ENCODE measurements at regions not wholly inside any gene's neighbourhood (a gene's known extent, or its start where the extent isn't known, plus 50 kb on each side); places are given as distances from the start of the nearest gene placed in this dataset.

GRCh38 chr5:96609369-96609768 is 52.8 kb upstream of the CAST start:
- Histone ChIP-seq H3K27me3 (ENCODE audit: insufficient read depth, insufficient read length) (no peaks in the 10 kb centered on the region), H3K36me3 (ENCODE audit: insufficient read depth, insufficient read length, low read length) (no peaks in the 10 kb centered on the region), H3K4me1 (ENCODE audit: insufficient read depth, insufficient read length) (no peaks in the 10 kb centered on the region), H3K9me3 (ENCODE audit: insufficient read depth, low read length) (0 out of 2 replicates have a peak, but pooled peaks cover 5% of the 10 kb centered on the region), H3K4me3 (ENCODE audit: insufficient read length, low read depth) (no peak overlapping the region), H3K9ac (ENCODE audit: insufficient read length, low read depth) (no peak overlapping the region)
- DNase-seq (ENCODE audit: low read depth, low spot score) = no peak
- TF ChIP-seq SUZ12 (IDR thresholded peaks at IDR 0.05; ENCODE audit: extremely low read depth, insufficient read depth, insufficient read length) (no peak), YY1 (IDR thresholded peaks at IDR 0.05; ENCODE audit: insufficient read depth, insufficient read length) (no peak), ZNF274 (IDR thresholded peaks at IDR 0.05; ENCODE audit: low read depth, low read length) (no peak)

GRCh38 chr5:96610747-96611146 is 51.4 kb upstream of the CAST start:
- no peak overlapping the region for H3K9ac ChIP-seq (ENCODE audit: insufficient read length, low read depth)
- no peak overlapping the region for H3K4me3 ChIP-seq (ENCODE audit: insufficient read length, low read depth)
- no peaks in the 10 kb centered on the region for H3K36me3 ChIP-seq (ENCODE audit: insufficient read depth, insufficient read length, low read length)
- DNase-seq (ENCODE audit: low read depth, low spot score) = no peak
- TF ChIP-seq SUZ12 (IDR thresholded peaks at IDR 0.05; ENCODE audit: extremely low read depth, insufficient read depth, insufficient read length) (no peak), ZNF274 (IDR thresholded peaks at IDR 0.05; ENCODE audit: low read depth, low read length) (no peak), YY1 (IDR thresholded peaks at IDR 0.05; ENCODE audit: insufficient read depth, insufficient read length) (no peak)
- no peaks in the 10 kb centered on the region for H3K27me3 ChIP-seq (ENCODE audit: insufficient read depth, insufficient read length)
- H3K9me3 ChIP-seq (ENCODE audit: insufficient read depth, low read length) = 0 out of 2 replicates have a peak, but pooled peaks cover 5% of the 10 kb centered on the region
- H3K4me1 ChIP-seq (ENCODE audit: insufficient read depth, insufficient read length) = no peaks in the 10 kb centered on the region

- Histone ChIP-seq H3K4me3 (ENCODE audit: insufficient read length, low read depth) (no peak overlapping the region), H3K9ac (ENCODE audit: insufficient read length, low read depth) (no peak overlapping the region), H3K4me1 (ENCODE audit: insufficient read depth, insufficient read length) (no peaks in the 10 kb centered on the region), H3K9me3 (ENCODE audit: insufficient read depth, low read length) (0 out of 2 replicates have a peak, but pooled peaks cover 5% of the 10 kb centered on the region), H3K36me3 (ENCODE audit: insufficient read depth, insufficient read length, low read length) (no peaks in the 10 kb centered on the region), H3K27me3 (ENCODE audit: insufficient read depth, insufficient read length) (no peaks in the 10 kb centered on the region)
- TF ChIP-seq ZNF274 (IDR thresholded peaks at IDR 0.05; ENCODE audit: low read depth, low read length) (no peak), YY1 (IDR thresholded peaks at IDR 0.05; ENCODE audit: insufficient read depth, insufficient read length) (no peak), SUZ12 (IDR thresholded peaks at IDR 0.05; ENCODE audit: extremely low read depth, insufficient read depth, insufficient read length) (no peak)
- no peak for DNase-seq (ENCODE audit: low read depth, low spot score)
Measured at GRCh38 chr5:96611946-96612345, 50.2 kb upstream of the CAST start.
